NCI-H69 (cell line): ENCODE measurements at regions not wholly inside any gene's neighbourhood (a gene's known extent, or its start where the extent isn't known, plus 50 kb on each side); places are given as distances from the start of the nearest gene placed in this dataset.

Experiments
- DNase-seq: peaks from one replicate; lab custom pipeline; 2025; lab: John Stamatoyannopoulos, UW

DNA sequence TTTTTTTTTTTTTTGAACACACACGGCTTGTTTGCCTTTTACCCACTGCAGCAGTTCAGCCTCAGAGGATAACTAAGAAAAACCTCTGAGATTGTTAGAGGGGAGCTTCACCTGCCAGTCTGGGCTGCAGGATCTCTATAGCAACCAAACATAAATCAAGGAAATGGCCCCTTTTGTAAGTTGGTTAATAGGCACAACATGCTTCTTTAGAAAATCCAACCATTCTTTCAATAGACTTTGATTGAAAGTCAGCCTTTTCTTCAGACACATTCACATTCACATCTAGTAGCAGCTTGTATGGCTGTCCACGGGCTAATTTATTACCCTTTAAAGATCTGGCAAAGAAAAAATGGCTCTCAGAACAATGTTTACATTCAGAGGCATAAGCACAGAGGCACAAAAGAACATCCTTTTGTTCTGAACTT, 136.6 kb upstream of the RARB start:
- peak; percentile 91 for DNase-seq

DNA sequence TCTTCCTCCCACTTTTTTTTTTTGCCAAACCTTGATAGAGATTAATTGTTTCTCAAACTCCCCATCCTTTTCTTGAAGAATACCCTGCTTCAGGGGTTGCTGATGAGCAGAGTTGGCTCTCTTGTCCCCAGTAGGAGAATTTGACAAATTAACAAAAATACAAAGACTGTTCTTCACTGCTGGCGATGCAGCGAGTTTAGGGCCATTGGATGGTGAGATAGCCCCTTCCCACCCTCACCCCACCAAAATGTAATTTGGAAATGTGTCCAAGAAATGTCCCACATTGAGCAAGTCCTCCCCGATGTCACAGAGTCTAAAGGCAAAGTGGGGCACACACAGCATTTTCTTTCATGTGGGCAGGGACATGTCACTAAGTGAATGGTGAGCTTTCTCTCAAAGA, 136.0 kb upstream of the RARB start:
- DNase-seq = peak; percentile 29

GRCh38 chr3:25292595-25292994, 135.5 kb upstream of the RARB start:
- peak; percentile 59 for DNase-seq

- DNase-seq = no peak
Observed at GRCh38 chr3:25293736-25294135, 134.3 kb upstream of the RARB start.

- DNase-seq = no peak
Observed at GRCh38 chr3:25294169-25294805, 133.8 kb upstream of the RARB start.

DNA sequence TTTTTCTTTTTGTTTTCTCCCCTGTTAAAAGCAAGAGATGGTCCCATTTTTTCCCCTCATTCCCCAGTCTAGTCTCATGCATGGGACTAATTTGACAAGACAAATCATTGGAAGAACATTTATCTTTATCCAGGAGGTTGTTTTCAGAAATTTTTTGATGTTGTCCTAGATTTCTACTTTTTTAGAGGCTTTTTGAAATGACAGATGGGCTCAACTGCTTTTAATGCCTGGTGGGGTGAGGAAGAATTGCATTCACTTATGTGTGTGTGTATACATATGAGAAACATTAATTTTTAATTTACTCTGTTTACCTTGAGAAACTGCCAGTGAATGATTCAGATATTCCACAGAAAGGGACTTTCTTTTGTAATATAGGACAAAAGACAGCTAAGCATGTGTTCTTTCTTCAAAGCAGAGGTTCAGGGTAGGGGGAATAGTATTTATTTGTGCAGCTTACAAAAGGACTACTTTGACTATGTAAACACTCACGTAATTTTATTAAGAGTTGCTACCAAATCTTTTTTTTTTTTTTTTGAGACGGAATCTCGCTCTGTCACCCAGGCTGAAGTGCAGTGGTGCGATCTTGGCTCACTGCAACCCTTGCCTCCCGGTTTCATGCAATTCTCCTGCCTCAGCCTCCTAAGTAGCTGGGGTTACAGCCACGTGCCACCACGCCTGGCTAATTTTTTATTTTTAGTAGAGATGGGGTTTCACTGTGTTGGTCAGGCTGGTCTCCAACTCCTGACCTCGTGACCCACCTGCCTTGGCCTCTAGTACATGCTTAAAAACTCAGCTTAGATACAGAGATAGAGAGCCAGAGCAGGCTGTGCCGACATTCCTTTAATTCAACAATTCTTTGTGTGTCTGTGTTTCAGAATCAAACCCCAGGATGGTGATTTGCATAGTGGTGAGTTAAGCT, 130.1 kb upstream of the RARB start:
- peak; percentile 81 for DNase-seq

DNA sequence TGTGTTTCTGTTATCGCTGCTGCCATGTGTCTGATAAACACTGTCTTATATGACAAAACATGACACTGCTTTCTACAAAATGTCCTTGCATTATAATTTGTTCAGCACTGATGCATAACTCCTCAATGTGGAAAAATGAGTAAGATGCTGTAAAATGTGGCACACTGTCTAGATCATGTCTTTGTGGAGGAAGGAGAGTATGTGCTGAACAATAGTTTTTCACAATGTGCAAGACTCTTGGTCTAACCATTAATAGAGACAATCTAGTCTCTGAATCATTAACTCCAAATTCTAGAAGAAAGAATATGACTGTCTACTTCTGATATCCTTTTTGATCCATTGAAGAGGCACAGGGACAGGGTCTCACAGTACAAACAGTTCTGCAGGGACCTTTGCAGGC, 127.9 kb upstream of the RARB start:
- DNase-seq = no peak

- DNase-seq = peak; percentile 16
Observed at GRCh38 chr3:25304916-25305315, 123.1 kb upstream of the RARB start.

DNA sequence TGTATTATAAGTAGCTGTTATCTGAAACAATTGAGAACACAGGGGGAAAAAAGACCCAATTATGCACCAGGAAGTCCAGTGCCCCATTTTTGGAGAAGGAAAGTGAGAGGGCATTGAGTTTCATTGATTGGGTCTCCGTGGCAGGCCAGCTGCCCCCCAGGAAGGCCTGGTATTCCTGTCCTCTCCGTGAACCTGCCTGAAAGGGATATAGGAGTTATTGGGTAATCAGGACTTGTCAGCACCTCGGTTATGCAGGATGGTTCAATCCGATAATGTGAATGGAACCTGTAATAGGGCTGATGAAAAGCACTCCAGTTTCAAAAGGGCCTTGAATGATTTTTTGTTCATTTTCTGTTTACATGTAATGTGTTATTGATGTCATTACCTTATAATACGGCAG, 122.0 kb upstream of the RARB start:
- no peak for DNase-seq

DNA sequence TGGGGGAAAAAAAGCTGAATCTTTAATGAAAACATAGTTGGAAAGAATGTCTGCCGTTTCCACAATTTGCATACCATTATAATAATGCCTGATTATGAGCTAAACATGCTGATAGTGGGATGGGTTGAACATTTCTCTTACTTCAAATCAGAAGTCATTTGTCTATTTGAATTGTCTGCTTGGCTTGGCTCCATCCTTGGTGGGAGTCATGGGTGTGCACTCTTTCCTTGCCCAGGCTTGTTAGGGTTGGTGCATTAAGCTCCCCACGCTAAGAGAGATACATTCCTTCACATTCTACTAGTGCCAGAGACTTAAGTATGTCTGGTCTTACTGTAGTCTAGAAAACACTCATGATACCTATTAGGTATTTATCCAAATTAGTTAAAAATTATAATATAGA, 121.4 kb upstream of the RARB start:
- DNase-seq = no peak

- no peak for DNase-seq
Observed at GRCh38 chr3:25313286-25313685, 114.8 kb upstream of the RARB start.

GRCh38 chr3:25324954-25325655, 103.0 kb upstream of the RARB start:
- DNase-seq = no peak

GRCh38 chr3:25335356-25335755, 92.7 kb upstream of the RARB start:
- peak; percentile 7 for DNase-seq

DNA sequence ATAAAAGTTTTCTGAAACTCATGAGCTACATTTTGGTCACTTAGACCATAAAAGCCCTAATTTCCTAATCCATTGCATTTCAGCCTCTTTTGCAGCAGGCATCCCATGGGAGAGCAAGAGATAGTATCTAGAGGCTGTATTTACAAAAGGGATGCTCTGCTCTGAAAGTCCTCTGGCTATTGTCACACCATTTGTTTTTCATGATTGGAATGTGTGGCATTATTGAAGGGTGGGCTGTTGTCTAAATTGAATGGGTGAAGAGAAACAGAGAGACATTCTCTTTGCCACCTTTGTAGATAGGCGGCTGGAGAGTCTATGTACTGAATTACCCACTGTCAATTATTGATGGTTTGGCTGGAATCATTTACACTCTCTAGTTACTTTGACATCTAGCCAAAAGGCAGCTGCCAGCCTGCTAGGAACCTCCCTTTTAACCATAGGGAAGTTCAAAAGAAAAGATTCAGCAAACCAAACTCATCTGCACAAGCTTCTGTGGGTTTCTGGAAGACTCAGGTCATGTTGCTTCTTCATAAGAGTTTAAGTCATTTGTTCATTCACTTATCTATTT, 89.8 kb upstream of the RARB start:
- DNase-seq = peak; percentile 68

DNA sequence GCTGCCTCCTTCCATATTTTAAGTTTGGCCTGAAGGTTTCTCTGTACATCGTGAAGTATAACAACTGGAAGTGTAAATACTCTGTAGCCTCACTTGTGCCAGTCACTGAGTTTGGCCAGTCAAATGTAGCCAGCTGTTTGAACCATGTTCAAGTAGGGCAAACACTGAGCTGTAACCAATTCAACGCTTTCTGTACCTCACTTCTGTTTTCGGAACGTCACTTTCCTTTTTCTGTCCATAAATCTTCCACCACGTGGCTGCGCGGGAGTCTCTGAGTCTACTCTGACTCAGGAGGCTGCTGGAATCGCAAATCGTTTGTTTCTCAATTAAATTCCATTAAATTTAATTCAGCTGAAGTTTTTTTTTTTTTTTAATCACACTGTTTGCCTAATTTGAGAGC, 88.8 kb upstream of the RARB start:
- DNase-seq = no peak

DNA sequence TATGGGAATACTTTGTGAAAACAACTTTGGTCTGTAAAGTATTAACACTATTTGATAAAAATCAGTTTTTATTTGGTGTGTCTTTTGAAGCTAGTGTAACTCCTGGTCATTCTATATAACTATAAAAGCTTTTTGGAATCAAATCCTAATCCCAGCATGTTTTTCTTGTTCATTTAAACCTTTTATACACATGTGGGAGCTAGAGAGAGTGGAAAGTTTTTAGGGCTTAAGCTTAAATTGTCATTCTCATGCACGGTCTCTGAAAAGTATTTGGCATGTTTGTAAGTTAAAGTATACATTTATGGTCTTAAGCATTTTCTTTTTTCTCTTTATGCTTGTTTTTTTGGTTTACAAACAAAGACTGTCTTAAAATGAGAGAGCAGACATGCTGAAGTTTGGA, 83.4 kb upstream of the RARB start:
- DNase-seq = no peak

DNA sequence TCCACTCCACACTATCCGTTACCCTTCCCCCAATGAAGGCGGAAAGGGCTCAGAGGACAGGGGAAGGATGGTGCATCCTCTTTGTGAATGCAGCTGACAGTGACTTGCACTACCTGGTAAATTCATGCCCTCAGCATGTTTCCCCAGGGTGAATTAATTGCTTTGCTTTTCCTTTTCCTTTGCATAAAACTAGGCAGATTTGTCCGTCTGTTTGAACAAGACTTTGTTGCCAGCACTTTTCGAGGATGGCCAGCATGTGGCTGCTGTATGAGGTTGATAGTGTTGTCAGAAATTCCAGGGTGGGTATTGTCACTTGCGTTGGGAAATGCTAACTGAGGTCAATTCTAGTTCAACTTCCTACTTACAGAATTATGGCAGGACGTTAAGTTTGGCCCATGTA, 79.0 kb upstream of the RARB start:
- no peak for DNase-seq

- DNase-seq = no peak
Observed at GRCh38 chr3:25349828-25350724, 78.0 kb upstream of the RARB start.

GRCh38 chr3:25350725-25351114, 77.3 kb upstream of the RARB start:
- peak; percentile 13 for DNase-seq

DNA sequence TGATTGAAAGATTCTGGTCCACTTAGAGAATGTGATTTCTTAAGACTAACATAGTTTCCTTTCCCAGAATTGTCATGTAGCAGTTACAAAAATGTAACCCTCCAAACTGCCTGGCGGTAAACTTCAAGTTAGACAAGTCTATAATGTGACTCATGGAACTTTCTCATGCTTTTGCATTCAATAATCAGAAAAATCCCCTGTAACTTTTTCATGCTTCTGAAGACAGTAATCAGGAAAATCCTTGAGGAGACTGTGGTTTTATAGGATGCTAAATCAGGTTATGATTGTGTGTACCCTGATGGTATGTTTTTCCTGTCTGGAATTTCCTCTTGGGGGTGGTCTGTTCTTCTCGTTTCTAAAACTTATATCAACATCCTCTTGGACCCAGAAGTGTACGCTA, 74.0 kb upstream of the RARB start:
- DNase-seq = no peak

GRCh38 chr3:25355034-25355885, 72.8 kb upstream of the RARB start:
- DNase-seq = no peak
